ENCODE measurements at regions not wholly inside any gene's neighbourhood (a gene's known extent, or its start where the extent isn't known, plus 50 kb on each side); places are given as distances from the start of the nearest gene placed in this dataset.
"Not testable (repeated sequence)": the region's sequence is repeated elsewhere in the genome, so short reads cannot be mapped to it uniquely, and the experiment has no call there.

DNA sequence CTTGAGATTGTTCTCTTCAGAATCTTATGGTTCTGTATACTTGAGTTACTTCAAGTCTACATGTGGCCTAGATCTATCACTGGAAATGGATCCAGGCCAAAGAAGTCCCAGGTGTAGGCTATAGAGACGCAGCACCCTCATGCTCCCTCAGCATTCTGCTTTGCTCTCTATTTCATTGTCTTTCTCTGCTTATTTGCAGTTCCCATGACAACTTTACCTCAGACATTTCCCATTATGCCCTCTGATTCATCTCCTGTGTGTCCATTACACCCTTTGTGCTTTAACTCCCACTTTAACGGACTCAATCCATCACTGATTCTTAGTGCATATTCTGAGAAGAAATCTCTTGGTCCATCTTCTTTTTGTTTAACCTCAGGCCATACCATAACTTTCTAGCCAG, 236.9 kb upstream of the NRIP1 start:
- intact Hi-C loops (cut with DNase I), result no loop called here
- Histone ChIP-seq H3K27ac (no peak overlapping the region), H3K4me1 (no peaks in the 10 kb centered on the region), H3K4me3 (no peak overlapping the region), H3K27me3 (ENCODE audit: low read depth) (no peaks in the 10 kb centered on the region), H3K9me3 (no peaks in the 10 kb centered on the region), H3K36me3 (no peaks in the 10 kb centered on the region)
- ATAC-seq (no peak), DNase-seq (no peak)
- TF ChIP-seq, protein P1, sequence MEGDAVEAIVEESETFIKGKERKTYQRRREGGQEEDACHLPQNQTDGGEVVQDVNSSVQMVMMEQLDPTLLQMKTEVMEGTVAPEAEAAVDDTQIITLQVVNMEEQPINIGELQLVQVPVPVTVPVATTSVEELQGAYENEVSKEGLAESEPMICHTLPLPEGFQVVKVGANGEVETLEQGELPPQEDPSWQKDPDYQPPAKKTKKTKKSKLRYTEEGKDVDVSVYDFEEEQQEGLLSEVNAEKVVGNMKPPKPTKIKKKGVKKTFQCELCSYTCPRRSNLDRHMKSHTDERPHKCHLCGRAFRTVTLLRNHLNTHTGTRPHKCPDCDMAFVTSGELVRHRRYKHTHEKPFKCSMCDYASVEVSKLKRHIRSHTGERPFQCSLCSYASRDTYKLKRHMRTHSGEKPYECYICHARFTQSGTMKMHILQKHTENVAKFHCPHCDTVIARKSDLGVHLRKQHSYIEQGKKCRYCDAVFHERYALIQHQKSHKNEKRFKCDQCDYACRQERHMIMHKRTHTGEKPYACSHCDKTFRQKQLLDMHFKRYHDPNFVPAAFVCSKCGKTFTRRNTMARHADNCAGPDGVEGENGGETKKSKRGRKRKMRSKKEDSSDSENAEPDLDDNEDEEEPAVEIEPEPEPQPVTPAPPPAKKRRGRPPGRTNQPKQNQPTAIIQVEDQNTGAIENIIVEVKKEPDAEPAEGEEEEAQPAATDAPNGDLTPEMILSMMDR (IDR thresholded peaks at IDR 0.05), result no peak

DNA sequence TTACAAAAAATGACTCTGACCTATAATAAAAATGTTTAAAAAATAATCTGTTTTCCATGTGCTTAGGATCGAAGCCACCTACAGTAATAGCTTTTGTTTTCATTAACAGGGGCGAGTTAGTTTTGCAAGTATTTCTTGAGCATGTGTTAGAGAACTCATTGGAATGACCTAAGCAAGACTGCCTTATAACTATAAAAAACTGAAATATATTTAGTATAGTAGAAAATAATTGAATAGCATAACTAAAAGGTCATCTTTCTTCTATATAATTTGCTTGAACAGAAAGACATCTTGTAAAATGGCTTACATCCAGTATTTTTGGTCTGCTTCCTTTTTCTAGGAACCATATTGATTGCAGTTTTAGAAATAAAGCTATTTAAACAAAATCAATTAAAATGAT, 241.5 kb upstream of the NRIP1 start:
- Histone ChIP-seq H3K9me3 (no peaks in the 10 kb centered on the region), H3K4me3 (no peak overlapping the region), H3K27ac (no peak overlapping the region), H3K36me3 (no peaks in the 10 kb centered on the region), H3K4me1 (no peaks in the 10 kb centered on the region), H3K27me3 (ENCODE audit: low read depth) (no peaks in the 10 kb centered on the region)
- no peak for ATAC-seq
- TF ChIP-seq, protein P1 (IDR thresholded peaks at IDR 0.05), result no peak
- intact Hi-C loops (cut with DNase I), result no loop called here
- DNase-seq, result no peak

DNA sequence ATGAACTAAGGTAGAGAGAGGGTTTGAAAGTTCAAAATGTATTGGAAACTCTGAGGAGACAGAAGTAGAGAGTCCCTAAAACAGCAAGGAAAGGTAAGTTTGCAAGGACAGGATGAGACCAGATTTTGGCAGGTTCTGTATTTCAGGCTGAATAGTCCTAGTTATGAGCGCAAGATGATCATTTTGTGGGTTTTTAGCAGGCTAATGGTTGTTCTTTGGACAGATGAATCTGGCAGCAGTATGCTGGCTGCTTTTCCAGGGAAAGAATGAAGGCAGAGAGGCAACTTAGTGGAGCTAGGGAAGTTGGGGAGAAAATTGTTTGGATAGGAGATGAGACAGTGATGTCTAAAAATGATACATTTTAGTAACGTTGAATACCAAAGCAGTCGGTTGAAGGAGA, 243.5 kb upstream of the NRIP1 start:
- no peak for DNase-seq
- no peak overlapping the region for H3K27ac ChIP-seq
- H3K9me3 ChIP-seq, result no peaks in the 10 kb centered on the region
- no peaks in the 10 kb centered on the region for H3K36me3 ChIP-seq
- H3K4me3 ChIP-seq, result no peak overlapping the region
- TF ChIP-seq, protein P1 (IDR thresholded peaks at IDR 0.05), result no peak
- ATAC-seq, result no peak
- intact Hi-C loops (cut with DNase I), result no loop called here
- H3K4me1 ChIP-seq, result no peaks in the 10 kb centered on the region
- no peaks in the 10 kb centered on the region for H3K27me3 ChIP-seq (ENCODE audit: low read depth)

DNA sequence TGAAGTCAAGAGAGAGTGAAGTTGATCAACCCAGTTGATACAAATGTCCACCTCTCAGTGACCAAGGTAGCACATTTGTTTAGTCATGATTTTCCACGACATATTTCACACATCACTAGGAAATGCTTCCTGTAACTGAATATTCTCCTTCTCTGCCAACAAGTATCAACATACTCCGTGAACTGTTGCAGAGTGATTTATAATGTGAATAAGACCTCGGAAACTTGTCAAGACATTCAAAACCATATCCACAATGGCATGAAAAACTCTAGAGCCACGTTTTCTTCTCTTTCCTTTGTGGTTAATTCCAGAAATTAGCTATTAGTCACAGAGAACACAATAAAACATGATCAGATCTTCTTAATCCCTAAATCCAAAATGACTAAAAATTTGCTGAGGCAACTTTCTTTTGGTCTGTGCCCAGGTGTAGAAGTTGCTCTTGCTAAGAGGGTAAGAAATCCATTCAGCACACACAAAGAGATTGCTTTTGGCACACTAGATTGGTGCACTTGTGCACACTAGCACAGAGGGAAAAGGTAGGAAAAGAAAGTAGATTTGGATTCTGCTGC, 244.3 kb upstream of the NRIP1 start:
- Histone ChIP-seq H3K36me3 (no peaks in the 10 kb centered on the region), H3K27ac (no peak overlapping the region), H3K4me1 (no peaks in the 10 kb centered on the region), H3K27me3 (ENCODE audit: low read depth) (no peaks in the 10 kb centered on the region), H3K4me3 (no peak overlapping the region), H3K9me3 (no peaks in the 10 kb centered on the region)
- ATAC-seq (no peak), DNase-seq (no peak)
- TF ChIP-seq, protein P1 (IDR thresholded peaks at IDR 0.05), result no peak
- intact Hi-C loops (cut with DNase I), result no loop called here

DNA sequence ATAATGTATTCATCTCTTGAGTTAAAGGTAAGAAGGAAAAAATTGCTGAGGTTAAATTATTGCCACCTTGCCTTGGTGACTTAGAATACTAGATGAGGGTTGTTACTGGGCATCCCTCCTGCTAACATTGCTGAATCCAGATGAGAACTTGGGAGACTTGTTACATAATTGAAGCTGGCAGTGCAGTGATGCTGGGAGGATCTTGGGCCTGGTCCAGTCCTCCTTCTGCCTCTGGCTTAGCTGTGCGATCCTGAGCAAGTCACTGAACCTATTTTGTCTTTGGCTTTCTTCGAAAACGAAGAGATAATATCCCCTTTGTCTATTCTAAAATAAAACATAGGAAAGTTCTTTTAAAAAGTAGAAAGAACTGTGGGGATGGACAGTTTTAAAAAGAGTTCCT, 244.9 kb upstream of the NRIP1 start:
- Histone ChIP-seq H3K27ac (no peak overlapping the region), H3K27me3 (ENCODE audit: low read depth) (no peaks in the 10 kb centered on the region), H3K36me3 (no peaks in the 10 kb centered on the region), H3K4me3 (no peak overlapping the region), H3K4me1 (no peaks in the 10 kb centered on the region), H3K9me3 (no peaks in the 10 kb centered on the region)
- ATAC-seq (peak in 1 of 2 donors; percentile 41), DNase-seq (no peak)
- intact Hi-C loops (cut with DNase I), result no loop called here
- TF ChIP-seq, protein P1 (IDR thresholded peaks at IDR 0.05), result no peak

DNA sequence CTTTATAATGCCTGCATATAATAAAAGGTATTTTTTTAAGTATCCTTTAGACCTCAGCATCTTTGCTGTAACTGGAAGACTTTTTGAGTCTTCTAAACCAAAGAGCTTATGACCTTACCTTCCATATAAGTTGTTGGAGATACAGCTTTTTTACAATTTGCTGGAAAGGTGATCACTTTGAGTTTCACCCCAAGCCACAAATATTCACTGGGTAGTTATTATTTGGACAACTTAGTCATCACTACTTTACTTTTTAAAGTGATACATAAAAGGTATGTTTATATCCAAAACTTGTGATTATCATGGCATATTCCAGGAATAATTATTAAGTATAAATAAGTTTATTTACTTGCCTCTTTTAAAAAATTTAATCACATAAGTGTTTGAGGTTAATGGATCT, 246.7 kb upstream of the NRIP1 start:
- intact Hi-C loops (cut with DNase I), result no loop called here
- H3K36me3 ChIP-seq, result no peaks in the 10 kb centered on the region
- H3K4me3 ChIP-seq, result no peak overlapping the region
- H3K9me3 ChIP-seq, result no peaks in the 10 kb centered on the region
- ATAC-seq (no peak), DNase-seq (no peak)
- no peak overlapping the region for H3K27ac ChIP-seq
- TF ChIP-seq, protein P1 (IDR thresholded peaks at IDR 0.05), result no peak
- H3K27me3 ChIP-seq (ENCODE audit: low read depth), result no peaks in the 10 kb centered on the region
- H3K4me1 ChIP-seq, result no peaks in the 10 kb centered on the region

DNA sequence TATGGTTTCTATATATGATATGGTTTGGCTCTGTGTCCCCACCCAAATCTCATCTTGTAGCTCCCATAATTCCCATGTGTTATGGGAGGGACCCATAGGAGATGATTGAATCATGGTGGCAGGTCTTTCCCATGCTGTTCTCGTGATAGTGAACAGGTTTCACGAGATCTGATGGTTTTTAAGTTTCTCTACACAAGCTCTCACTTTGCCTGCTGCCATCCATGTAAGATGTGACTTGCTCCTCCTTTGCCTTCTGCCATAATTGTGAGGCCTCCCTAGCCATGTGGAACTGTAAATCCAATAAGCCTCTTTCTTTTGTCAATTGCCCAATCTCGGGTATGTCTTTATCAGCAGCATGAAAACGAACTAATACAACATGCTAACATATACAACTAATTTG, 252.2 kb upstream of the NRIP1 start:
- ATAC-seq; intact Hi-C loops (cut with DNase I): not testable (repeated sequence)

More for the DNA sequence above, 252.2 kb upstream of the NRIP1 start:
- not testable (repeated sequence) for H3K36me3 ChIP-seq; H3K9me3 ChIP-seq; H3K4me1 ChIP-seq; H3K27me3 ChIP-seq (ENCODE audit: low read depth); DNase-seq; H3K27ac ChIP-seq; H3K4me3 ChIP-seq
